ENCODE measurements at regions not wholly inside any gene's neighbourhood (a gene's known extent, or its start where the extent isn't known, plus 50 kb on each side); places are given as distances from the start of the nearest gene placed in this dataset.

DNA sequence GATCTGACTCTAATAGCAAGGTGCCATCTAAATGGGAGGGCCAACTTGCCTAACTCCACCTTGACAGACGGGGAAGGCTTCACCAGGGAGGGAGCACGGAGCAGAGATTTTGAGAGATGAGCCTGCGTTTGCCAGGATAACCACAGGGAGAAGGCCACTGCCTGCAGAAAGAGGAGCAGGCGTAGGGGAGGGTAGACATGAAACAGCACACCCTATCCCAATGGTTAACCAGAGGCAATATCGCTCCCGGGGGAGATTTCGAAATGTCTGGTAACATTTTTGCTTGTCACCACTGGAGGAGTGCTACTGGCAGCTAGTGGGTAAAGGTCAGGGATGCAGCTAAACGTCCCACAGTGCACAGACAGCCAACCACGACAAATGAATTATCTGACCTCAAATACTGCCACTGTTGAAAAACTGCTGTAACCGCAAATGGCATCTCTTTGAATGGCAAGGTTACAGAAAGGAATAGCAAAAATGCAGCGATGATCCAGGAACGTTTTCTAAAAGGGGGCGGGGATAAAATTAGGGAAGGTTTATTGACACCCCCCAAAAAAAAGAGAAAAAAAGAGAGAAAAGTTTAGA lies 126.0 kb upstream of the ATF7IP start:
- H2AFZ ChIP-seq (ENCODE audit: low read length), result peak overlapping the region; percentile 11
- H3K4me3 Mint-ChIP-seq, result peak overlapping the region; percentile 28 to 32; a peak in 4 of 5 replicates
- no peaks in the 10 kb centered on the region for H3K27me3 Mint-ChIP-seq (ENCODE audit: low read depth)
- H3K23me2 ChIP-seq (ENCODE audit: insufficient read length, low read depth, low read length, poor library complexity, severe bottlenecking), result peaks cover 3% of the 10 kb centered on the region
- TF ChIP-seq, protein P1, sequence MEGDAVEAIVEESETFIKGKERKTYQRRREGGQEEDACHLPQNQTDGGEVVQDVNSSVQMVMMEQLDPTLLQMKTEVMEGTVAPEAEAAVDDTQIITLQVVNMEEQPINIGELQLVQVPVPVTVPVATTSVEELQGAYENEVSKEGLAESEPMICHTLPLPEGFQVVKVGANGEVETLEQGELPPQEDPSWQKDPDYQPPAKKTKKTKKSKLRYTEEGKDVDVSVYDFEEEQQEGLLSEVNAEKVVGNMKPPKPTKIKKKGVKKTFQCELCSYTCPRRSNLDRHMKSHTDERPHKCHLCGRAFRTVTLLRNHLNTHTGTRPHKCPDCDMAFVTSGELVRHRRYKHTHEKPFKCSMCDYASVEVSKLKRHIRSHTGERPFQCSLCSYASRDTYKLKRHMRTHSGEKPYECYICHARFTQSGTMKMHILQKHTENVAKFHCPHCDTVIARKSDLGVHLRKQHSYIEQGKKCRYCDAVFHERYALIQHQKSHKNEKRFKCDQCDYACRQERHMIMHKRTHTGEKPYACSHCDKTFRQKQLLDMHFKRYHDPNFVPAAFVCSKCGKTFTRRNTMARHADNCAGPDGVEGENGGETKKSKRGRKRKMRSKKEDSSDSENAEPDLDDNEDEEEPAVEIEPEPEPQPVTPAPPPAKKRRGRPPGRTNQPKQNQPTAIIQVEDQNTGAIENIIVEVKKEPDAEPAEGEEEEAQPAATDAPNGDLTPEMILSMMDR (conservative IDR thresholded peaks at IDR 0.05), result peak; percentile 39; the same call in 2 of the 3 replicates
- no peak overlapping the region for H2BK20ac ChIP-seq (ENCODE audit: low read depth, low read length, poor library complexity, severe bottlenecking)
- no peak overlapping the region for H3K9ac ChIP-seq (ENCODE audit: extremely low read depth, insufficient read length, low read length)
- peak overlapping the region; percentile 62 for H3K27ac ChIP-seq (ENCODE audit: insufficient read length, low read depth, low read length)
- no peaks in the 10 kb centered on the region for H4K20me1 ChIP-seq (ENCODE audit: control insufficient read depth, insufficient read depth, insufficient read length)
- H2BK12ac ChIP-seq (ENCODE audit: insufficient read length, low read depth, low read length), result no peak overlapping the region
- no peak overlapping the region for H3K14ac ChIP-seq (ENCODE audit: insufficient read depth, low read length)
- H4K91ac ChIP-seq (ENCODE audit: insufficient read length, low read depth, low read length), result no peak overlapping the region
- no peaks in the 10 kb centered on the region for H3K79me1 ChIP-seq (ENCODE audit: insufficient read depth, low read depth, low read length, poor library complexity, severe bottlenecking)
- peak overlapping the region in 2 of 3 experiments; percentile 8 to 95; a peak in 4 of 7 replicates for H3K27ac Mint-ChIP-seq
- peaks cover 15 to 21% of the 10 kb centered on the region in 2 experiments for H3K9me3 Mint-ChIP-seq
- no peaks in the 10 kb centered on the region for H3K27me3 ChIP-seq (ENCODE audit: insufficient read depth, low read length)
- H3K23ac ChIP-seq (ENCODE audit: insufficient read length, low read depth, low read length), result no peak overlapping the region
- H3T11ph ChIP-seq (ENCODE audit: low read length), result no peak overlapping the region
- no peaks in the 10 kb centered on the region for H3K79me2 ChIP-seq (ENCODE audit: insufficient read depth, low read length)
- H3K4ac ChIP-seq (ENCODE audit: low read depth, low read length), result no peak overlapping the region
- peak; percentile 78 for DNase-seq
- H2BK15ac ChIP-seq (ENCODE audit: low read depth, low read length), result no peak overlapping the region
- peak overlapping the region; percentile 59 for H3K4me2 ChIP-seq (ENCODE audit: insufficient read depth, insufficient read length, low read length)
- peaks cover 3 to 9% (median 5%) of the 10 kb centered on the region in 3 experiments for H3K36me3 Mint-ChIP-seq (ENCODE audit: insufficient read depth in 1 of 3, low read depth in 3 of 3)
- H2AK5ac ChIP-seq (ENCODE audit: insufficient read length, low read length), result no peak overlapping the region
- no peak overlapping the region for H4K8ac ChIP-seq (replicated peaks; ENCODE audit: insufficient read length, low read depth, low read length)
- no CpG with 5 or more reads among the region's 13 CpGs for WGBS (ENCODE audit: extremely low coverage, insufficient read length, low lambda C conversion rate)
- H4K5ac ChIP-seq (ENCODE audit: insufficient read length, low read depth, low read length), result no peak overlapping the region
- peak overlapping the region; percentile 27 for H3K18ac ChIP-seq (ENCODE audit: insufficient read length, low read depth, low read length)
- no peak overlapping the region for H2BK120ac ChIP-seq (ENCODE audit: low read depth, low read length, poor library complexity, severe bottlenecking)
- H3K56ac ChIP-seq (ENCODE audit: insufficient read length, low read depth, low read length), result no peak overlapping the region
- no peaks in the 10 kb centered on the region for H3K9me3 ChIP-seq (ENCODE audit: control insufficient read depth, low read depth, low read length)
- H2BK5ac ChIP-seq (ENCODE audit: insufficient read length, low read length), result no peak overlapping the region
- H3K4me1 ChIP-seq (ENCODE audit: insufficient read depth, low read length), result peaks cover 4% of the 10 kb centered on the region
- peaks cover 20% of the 10 kb centered on the region in 2 experiments for H3K4me1 Mint-ChIP-seq
